Suprapubic skin (tissue), 4 donors: ENCODE measurements at regions not wholly inside any gene's neighbourhood (a gene's known extent, or its start where the extent isn't known, plus 50 kb on each side); places are given as distances from the start of the nearest gene placed in this dataset.

Experiments
- DNase-seq, 2 donors: peaks; one replicate each; pipeline ENCODE4 v3.0.0-alpha.2; 2019; ENCODE audit warnings: low spot score in 2 of 2
- H3K27ac ChIP-seq: fragments of 200-600 bp; sonication (generic); one replicate; pipeline ENCODE4 v1.5.1; 2019
- H3K27me3 ChIP-seq: fragments of 200-600 bp; sonication (generic); one replicate; pipeline ENCODE4 v1.5.1; 2019
- H3K36me3 ChIP-seq: fragments of 200-600 bp; sonication (generic); one replicate; pipeline ENCODE4 v1.5.1; 2019
- H3K4me1 ChIP-seq: fragments of 200-600 bp; sonication (generic); one replicate; pipeline ENCODE4 v1.5.1; 2019
- H3K4me3 ChIP-seq: fragments of 200-600 bp; sonication (generic); one replicate; pipeline ENCODE4 v1.5.1; 2019; ENCODE audit warnings: mild to moderate bottlenecking
- H3K9me3 ChIP-seq: fragments of 200-600 bp; sonication (generic); one replicate; pipeline ENCODE4 v1.5.1; 2019
- CTCF ChIP-seq, 2 donors: fragments of 200-600 bp in 1 of 2; fragments of 450-650 bp in 1 of 2; sonication (generic) in 1 of 2; IDR thresholded peaks; one replicate each; pipeline ENCODE4 v1.5.1; 2016 to 2019; ENCODE audit warnings: antibody characterized with exemption in 2 of 2, mild to moderate bottlenecking in 1 of 2, moderate library complexity in 1 of 2
- EP300 ChIP-seq: sonication (generic); formaldehyde crosslinking; IDR thresholded peaks from one replicate; pipeline ENCODE4 v1.6.1; 2017; ENCODE audit warnings: antibody characterized with exemption
- POLR2A ChIP-seq, 2 donors: fragments of 450-650 bp; IDR thresholded peaks; one replicate each; pipeline ENCODE4 v1.6.1; 2017; ENCODE audit warnings: antibody characterized with exemption in 2 of 2, mild to moderate bottlenecking in 2 of 2, moderate library complexity in 2 of 2
- POLR2AphosphoS5 ChIP-seq, 3 donors: sonication (generic); formaldehyde crosslinking; IDR thresholded peaks; one replicate each; pipeline ENCODE4 v1.6.1; 2017; ENCODE audit warnings: antibody characterized with exemption in 3 of 3
- whole genome bisulfite sequencing: methylation state at CpG from one replicate; pipeline ENCODE4 v1.1.5; 2018; 5-methylcytosine and 5-hydroxymethylcytosine counted together

- Histone ChIP-seq H3K27ac (no peak overlapping the region), H3K27me3 (no peaks in the 10 kb centered on the region), H3K4me3 (no peak overlapping the region), H3K4me1 (no peaks in the 10 kb centered on the region), H3K36me3 (no peaks in the 10 kb centered on the region), H3K9me3 (no peaks in the 10 kb centered on the region)
- TF ChIP-seq EP300 (no peak), CTCF (IDR thresholded peaks at IDR 0.05) (no peak), POLR2A (IDR thresholded peaks at IDR 0.05) (no peak), POLR2AphosphoS5 (IDR thresholded peaks at IDR 0.05) (no peak)
- DNase-seq: no peak
- WGBS: 100% methylated on average over 1 of the region's 1 CpG
Observed at GRCh38 chr16:72715267-72715666, 332.7 kb downstream of the ZFHX3 start.

- TF ChIP-seq EP300: no peak
- no peak for TF ChIP-seq POLR2A (IDR thresholded peaks at IDR 0.05)
- H3K27me3 ChIP-seq: no peaks in the 10 kb centered on the region
- no peak overlapping the region for H3K27ac ChIP-seq
- H3K4me1 ChIP-seq: no peaks in the 10 kb centered on the region
- WGBS: 96% methylated on average over 1 of the region's 1 CpG
- H3K4me3 ChIP-seq: no peak overlapping the region
- no peaks in the 10 kb centered on the region for H3K36me3 ChIP-seq
- no peaks in the 10 kb centered on the region for H3K9me3 ChIP-seq
- no peak for DNase-seq
Observed at GRCh38 chr16:72711823-72712222, 336.1 kb downstream of the ZFHX3 start.

- Histone ChIP-seq H3K4me1 (no peaks in the 10 kb centered on the region), H3K27me3 (no peaks in the 10 kb centered on the region), H3K4me3 (no peak overlapping the region), H3K9me3 (no peaks in the 10 kb centered on the region), H3K36me3 (no peaks in the 10 kb centered on the region), H3K27ac (no peak overlapping the region)
- WGBS: 80% methylated on average over 5 of the region's 5 CpGs
- TF ChIP-seq CTCF (IDR thresholded peaks at IDR 0.05): no peak
- TF ChIP-seq EP300: no peak
- no peak for TF ChIP-seq POLR2A (IDR thresholded peaks at IDR 0.05)
- TF ChIP-seq POLR2AphosphoS5 (IDR thresholded peaks at IDR 0.05): no peak
- DNase-seq: no peak
Observed at GRCh38 chr16:72705801-72706200, 342.1 kb downstream of the ZFHX3 start.

GRCh38 chr16:72704746-72705372 is 343.1 kb downstream of the ZFHX3 start:
- no peaks in the 10 kb centered on the region for H3K27me3 ChIP-seq
- no peaks in the 10 kb centered on the region for H3K9me3 ChIP-seq
- no peak for TF ChIP-seq POLR2A (IDR thresholded peaks at IDR 0.05)
- no peak for TF ChIP-seq CTCF (IDR thresholded peaks at IDR 0.05)
- TF ChIP-seq EP300: no peak
- no peak for TF ChIP-seq POLR2AphosphoS5 (IDR thresholded peaks at IDR 0.05)
- H3K4me3 ChIP-seq: no peak overlapping the region
- no peak overlapping the region for H3K27ac ChIP-seq
- DNase-seq: no peak
- no peaks in the 10 kb centered on the region for H3K36me3 ChIP-seq
- no peaks in the 10 kb centered on the region for H3K4me1 ChIP-seq
- WGBS: 80% methylated on average over 2 of the region's 2 CpGs

GRCh38 chr16:72689851-72690250 is 358.1 kb downstream of the ZFHX3 start:
- DNase-seq: no peak
- WGBS: 78% methylated on average over 2 of the region's 2 CpGs
- H3K4me1 ChIP-seq: no peaks in the 10 kb centered on the region
- no peak overlapping the region for H3K27ac ChIP-seq
- H3K36me3 ChIP-seq: no peaks in the 10 kb centered on the region
- no peaks in the 10 kb centered on the region for H3K27me3 ChIP-seq
- no peak overlapping the region for H3K4me3 ChIP-seq
- no peaks in the 10 kb centered on the region for H3K9me3 ChIP-seq
- TF ChIP-seq EP300 (no peak), POLR2AphosphoS5 (IDR thresholded peaks at IDR 0.05) (no peak), POLR2A (IDR thresholded peaks at IDR 0.05) (no peak), CTCF (IDR thresholded peaks at IDR 0.05) (no peak)

GRCh38 chr16:72680732-72681131 is 367.2 kb downstream of the ZFHX3 start:
- H3K4me3 ChIP-seq: no peak overlapping the region
- WGBS: 93% methylated on average over 2 of the region's 2 CpGs
- no peak overlapping the region for H3K27ac ChIP-seq
- TF ChIP-seq CTCF (IDR thresholded peaks at IDR 0.05) (no peak), POLR2AphosphoS5 (IDR thresholded peaks at IDR 0.05) (no peak)
- H3K36me3 ChIP-seq: no peaks in the 10 kb centered on the region
- H3K27me3 ChIP-seq: no peaks in the 10 kb centered on the region
- no peak for DNase-seq
- no peaks in the 10 kb centered on the region for H3K4me1 ChIP-seq
- H3K9me3 ChIP-seq: no peaks in the 10 kb centered on the region
